OCI-LY7 (cell line): ENCODE measurements at regions not wholly inside any gene's neighbourhood (a gene's known extent, or its start where the extent isn't known, plus 50 kb on each side); places are given as distances from the start of the nearest gene placed in this dataset.

Source experiments
- BruUV-seq: library from RNA; stranded (reverse); fragments of 400-500 nt; replicated peaks from 2 replicates; lab custom pipeline; 2021; lab: Mats Ljungman, UMichigan
- CTCF ChIA-PET: fragments of 300-600 bp; sonication (Branson Sonifier 250); formaldehyde crosslinking; loops from one replicate; lab custom pipeline; 2022; ENCODE audit warnings: antibody characterized with exemption; ENCODE audit not compliant: unreplicated experiment; lab: Charles Lee
- POLR2A ChIA-PET: fragments of 300-600 bp; sonication (Branson Sonifier 250); formaldehyde crosslinking; loops from one replicate; lab custom pipeline; 2022; ENCODE audit warnings: antibody characterized with exemption; lab: Charles Lee
- DNase-seq: peaks from one replicate; pipeline ENCODE4 v3.0.0-alpha.2; 2015; ENCODE audit warnings: low spot score
- H2AFZ ChIP-seq: fragments of 200-600 bp; sonication (generic), shearing (Covaris generic); 2 replicates; pipeline ENCODE4 v1.6.1; 2014; ENCODE audit warnings: mild to moderate bottlenecking, antibody characterized with exemption, low read length, moderate library complexity
- H3K27ac ChIP-seq: fragments of 200-600 bp; sonication (generic); 2 replicates; pipeline ENCODE4 v1.5.1; 2014; ENCODE audit warnings: mixed run types, low read depth, mild to moderate bottlenecking, moderate library complexity, low read length, inconsistent platforms; ENCODE audit not compliant: poor library complexity, severe bottlenecking
- H3K36me3 ChIP-seq: fragments of 200-600 bp; sonication (generic); 2 replicates; pipeline ENCODE4 v1.6.1; 2014; ENCODE audit warnings: mild to moderate bottlenecking, antibody characterized with exemption, low read length, moderate library complexity, mixed read lengths; ENCODE audit not compliant: insufficient read depth
- H3K4me1 ChIP-seq: fragments of 200-600 bp; sonication (generic); 2 replicates; pipeline ENCODE4 v1.5.1; 2014; ENCODE audit warnings: mild to moderate bottlenecking, low read length; ENCODE audit not compliant: insufficient read depth, poor library complexity, severe bottlenecking
- H3K4me2 ChIP-seq: fragments of 200-600 bp; sonication (generic); 2 replicates; pipeline ENCODE4 v1.6.1; 2014; ENCODE audit warnings: mild to moderate bottlenecking, low read length
- H3K4me3 ChIP-seq: fragments of 200-600 bp; sonication (generic); 2 replicates; pipeline ENCODE4 v1.5.1; 2014; ENCODE audit warnings: mild to moderate bottlenecking, low read depth, low read length; ENCODE audit not compliant: poor library complexity, severe bottlenecking
- H3K79me2 ChIP-seq: fragments of 200-600 bp; sonication (generic); 2 replicates; pipeline ENCODE4 v1.6.1; 2016; ENCODE audit warnings: low read depth, mild to moderate bottlenecking, low read length, moderate library complexity, mixed read lengths; ENCODE audit not compliant: insufficient read depth
- H3K9me2 ChIP-seq: fragments of 200-600 bp; sonication (generic); 2 replicates; pipeline ENCODE4 v1.6.1; 2016; ENCODE audit warnings: mild to moderate bottlenecking, low read length, mixed read lengths; ENCODE audit not compliant: insufficient read depth
- H3K9me3 ChIP-seq: fragments of 200-600 bp; sonication (generic); 2 replicates; pipeline ENCODE4 v1.6.1; 2014; ENCODE audit warnings: mild to moderate bottlenecking, mixed run types, low read length, mixed read lengths
- H4K20me1 ChIP-seq: fragments of 200-600 bp; sonication (generic); 2 replicates; pipeline ENCODE4 v1.6.1; 2014; ENCODE audit warnings: mild to moderate bottlenecking, antibody characterized with exemption, low read length, moderate library complexity, mixed read lengths; ENCODE audit not compliant: insufficient read depth
- EZH2phosphoT487 ChIP-seq: fragments of 200-600 bp; sonication (generic); IDR thresholded peaks from 2 replicates; pipeline ENCODE4 v1.6.1; 2018; ENCODE audit warnings: low read depth, borderline replicate concordance, mild to moderate bottlenecking, mixed run types, antibody characterized with exemption, low read length, moderate library complexity, mixed read lengths
- intact Hi-C: fragments of 100-400 bp; cut with micrococcal nuclease; formaldehyde crosslinking; loops from one replicate; pipeline ENCODE4 v1.10.0; 2022; ENCODE audit not compliant: unreplicated experiment
- TF ChIP-seq, protein P1 (sequence below): fragments of 200-600 bp; sonication (generic); conservative IDR thresholded peaks from 2 replicates; pipeline ENCODE4 v1.5.1; 2014; ENCODE audit warnings: mild to moderate bottlenecking, antibody characterized with exemption, low read length, moderate library complexity, mixed read lengths

DNA sequence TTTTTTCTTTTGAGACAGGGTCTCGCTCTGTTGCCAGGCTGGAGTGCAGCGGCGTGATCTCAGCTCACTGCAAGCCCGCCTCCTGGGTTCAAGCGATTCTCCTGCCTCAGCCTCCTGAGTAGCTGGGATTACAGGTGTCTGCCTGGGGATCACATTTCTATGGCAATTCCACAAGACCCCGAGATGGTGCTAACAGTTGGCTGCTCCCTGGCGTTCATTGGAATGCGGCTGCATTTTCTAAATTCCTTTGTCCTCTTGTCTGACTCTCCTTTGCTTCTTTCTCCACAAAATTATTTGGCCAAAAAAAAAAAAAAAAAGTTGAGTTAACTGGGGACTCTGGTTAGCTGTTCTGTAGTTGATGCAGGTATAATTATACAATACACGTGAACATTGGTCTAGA is 176.4 kb downstream of the ETS2 start:
- Histone ChIP-seq H3K79me2 (no peaks in the 10 kb centered on the region), H3K36me3 (no peaks in the 10 kb centered on the region), H2AFZ (no peak overlapping the region), H3K9me2 (no peaks in the 10 kb centered on the region), H3K27ac (no peak overlapping the region), H3K9me3 (no peaks in the 10 kb centered on the region), H4K20me1 (no peaks in the 10 kb centered on the region), H3K4me2 (no peak overlapping the region), H3K4me1 (no peaks in the 10 kb centered on the region), H3K4me3 (no peak overlapping the region)
- BruUV-seq, result no TSS peak
- DNase-seq, result no peak
- TF ChIP-seq EZH2phosphoT487, result no peak
- TF ChIP-seq, protein P1, sequence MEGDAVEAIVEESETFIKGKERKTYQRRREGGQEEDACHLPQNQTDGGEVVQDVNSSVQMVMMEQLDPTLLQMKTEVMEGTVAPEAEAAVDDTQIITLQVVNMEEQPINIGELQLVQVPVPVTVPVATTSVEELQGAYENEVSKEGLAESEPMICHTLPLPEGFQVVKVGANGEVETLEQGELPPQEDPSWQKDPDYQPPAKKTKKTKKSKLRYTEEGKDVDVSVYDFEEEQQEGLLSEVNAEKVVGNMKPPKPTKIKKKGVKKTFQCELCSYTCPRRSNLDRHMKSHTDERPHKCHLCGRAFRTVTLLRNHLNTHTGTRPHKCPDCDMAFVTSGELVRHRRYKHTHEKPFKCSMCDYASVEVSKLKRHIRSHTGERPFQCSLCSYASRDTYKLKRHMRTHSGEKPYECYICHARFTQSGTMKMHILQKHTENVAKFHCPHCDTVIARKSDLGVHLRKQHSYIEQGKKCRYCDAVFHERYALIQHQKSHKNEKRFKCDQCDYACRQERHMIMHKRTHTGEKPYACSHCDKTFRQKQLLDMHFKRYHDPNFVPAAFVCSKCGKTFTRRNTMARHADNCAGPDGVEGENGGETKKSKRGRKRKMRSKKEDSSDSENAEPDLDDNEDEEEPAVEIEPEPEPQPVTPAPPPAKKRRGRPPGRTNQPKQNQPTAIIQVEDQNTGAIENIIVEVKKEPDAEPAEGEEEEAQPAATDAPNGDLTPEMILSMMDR, result no peak
- ChIA-PET POLR2A (no interaction called here), CTCF (no interaction called here)
- intact Hi-C loops, result no loop called here

DNA sequence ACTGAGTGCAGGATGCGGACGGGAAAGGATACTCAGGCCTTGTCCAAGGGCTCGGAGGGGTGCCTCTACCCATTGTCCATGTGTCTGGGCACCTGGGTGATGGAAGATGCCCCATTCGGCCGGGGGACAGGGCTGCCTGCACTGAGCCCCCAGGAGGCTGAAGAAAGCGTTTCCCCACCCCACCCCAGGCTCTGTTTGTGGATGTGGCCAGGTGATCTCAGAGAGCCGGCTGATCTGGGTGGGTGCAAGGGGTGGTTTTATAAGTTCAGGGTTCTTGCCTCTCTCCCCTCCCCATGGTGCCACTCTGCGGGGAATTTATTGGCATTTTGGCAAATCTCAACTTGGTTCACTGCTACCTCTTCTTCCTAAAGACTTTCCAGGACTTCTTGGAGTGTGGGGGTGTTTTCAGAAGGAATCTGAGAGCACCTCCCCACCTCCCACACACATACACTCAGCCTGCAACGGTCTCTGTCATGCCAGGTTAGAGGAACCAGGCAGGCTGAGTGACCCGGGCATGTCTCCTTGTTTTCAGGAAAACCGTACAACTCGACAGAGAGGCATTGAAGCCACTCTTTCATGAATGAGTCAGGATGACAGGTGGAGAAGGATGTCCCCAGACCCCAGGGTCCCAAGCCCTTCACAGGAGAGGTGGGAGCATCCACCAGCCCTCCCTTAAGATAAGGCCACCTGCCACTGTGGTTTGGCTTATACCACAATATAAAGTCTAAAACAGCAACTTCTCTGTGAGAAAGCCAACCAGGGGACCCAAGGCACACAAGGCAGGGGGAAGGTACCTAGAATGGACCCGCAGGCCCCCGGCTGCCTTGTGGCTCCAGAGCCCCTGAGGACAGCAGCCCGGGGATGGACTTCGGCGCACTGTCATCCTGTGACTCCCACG is 174.9 kb downstream of the ETS2 start:
- Histone ChIP-seq H3K4me1 (no peaks in the 10 kb centered on the region), H4K20me1 (no peaks in the 10 kb centered on the region), H3K9me3 (no peaks in the 10 kb centered on the region), H3K4me2 (no peak overlapping the region), H3K36me3 (no peaks in the 10 kb centered on the region), H3K4me3 (no peak overlapping the region), H3K9me2 (no peaks in the 10 kb centered on the region), H3K27ac (no peak overlapping the region), H2AFZ (no peak overlapping the region), H3K79me2 (no peaks in the 10 kb centered on the region)
- no TSS peak for BruUV-seq
- intact Hi-C loops, result no loop called here
- DNase-seq, result no peak
- CTCF ChIA-PET, result no interaction called here
- POLR2A ChIA-PET, result no interaction called here
- TF ChIP-seq, protein P1, result no peak
- TF ChIP-seq EZH2phosphoT487, result no peak

DNA sequence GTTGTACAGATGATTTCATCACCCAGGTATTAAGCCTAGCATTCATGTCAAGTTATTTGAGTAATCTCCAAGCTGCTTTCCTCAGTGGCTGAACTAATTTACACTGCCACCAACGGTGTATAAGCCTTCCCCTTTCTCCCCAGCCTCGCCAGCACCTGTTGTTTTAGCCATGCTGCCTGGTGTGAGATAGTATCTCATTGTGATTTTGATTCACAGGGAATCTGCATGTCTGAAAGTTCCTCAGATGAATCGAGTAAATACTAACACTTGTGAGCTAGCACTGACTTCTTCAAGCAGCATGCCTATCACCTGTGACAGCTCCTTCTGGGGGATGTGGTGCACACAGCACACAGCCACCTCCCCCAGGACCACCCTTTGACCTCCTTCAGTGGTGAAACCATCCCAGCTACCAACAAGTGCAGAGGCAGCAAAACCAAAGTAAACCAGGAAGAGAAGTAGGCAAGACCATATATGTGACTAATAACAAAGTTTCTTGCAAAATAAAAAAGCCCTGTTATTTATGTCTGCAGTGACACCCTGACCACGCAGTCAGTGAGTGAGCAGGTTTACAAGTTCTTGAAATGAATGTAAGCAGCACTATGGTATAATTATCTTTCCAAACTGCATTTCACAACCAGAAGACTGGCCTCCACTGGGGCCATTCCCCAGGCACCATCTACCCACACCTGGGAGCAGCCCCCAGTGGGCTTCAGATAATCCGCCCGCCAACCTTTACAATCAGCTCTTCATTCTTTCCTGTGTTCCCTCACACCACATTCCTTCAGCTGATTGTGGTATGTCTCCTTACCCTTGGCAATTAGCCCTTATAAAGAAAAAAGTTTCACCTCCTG is 173.8 kb downstream of the ETS2 start:
- no peaks in the 10 kb centered on the region for H3K4me1 ChIP-seq
- no peaks in the 10 kb centered on the region for H4K20me1 ChIP-seq
- no peak overlapping the region for H2AFZ ChIP-seq
- H3K9me2 ChIP-seq, result no peaks in the 10 kb centered on the region
- no peak overlapping the region for H3K4me3 ChIP-seq
- no peaks in the 10 kb centered on the region for H3K36me3 ChIP-seq
- no peak overlapping the region for H3K27ac ChIP-seq
- TF ChIP-seq EZH2phosphoT487, result no peak
- TF ChIP-seq, protein P1, result no peak
- no peak overlapping the region for H3K4me2 ChIP-seq
- ChIA-PET CTCF (no interaction called here), POLR2A (no interaction called here)
- intact Hi-C loops, result no loop called here
- no peak for DNase-seq
- H3K79me2 ChIP-seq, result no peaks in the 10 kb centered on the region
- H3K9me3 ChIP-seq, result no peaks in the 10 kb centered on the region
- no TSS peak for BruUV-seq
